GM11168 (cell line): ENCODE measurements at regions not wholly inside any gene's neighbourhood (a gene's known extent, or its start where the extent isn't known, plus 50 kb on each side); places are given as distances from the start of the nearest gene placed in this dataset.

Experiments
- in situ Hi-C: fragments of 300-500 bp; cut with MboI; formaldehyde crosslinking; loops from one replicate; pipeline ENCODE4 v1.12.0; 2022; ENCODE audit warnings: low sequenced_read_pairs; ENCODE audit not compliant: unreplicated experiment

DNA sequence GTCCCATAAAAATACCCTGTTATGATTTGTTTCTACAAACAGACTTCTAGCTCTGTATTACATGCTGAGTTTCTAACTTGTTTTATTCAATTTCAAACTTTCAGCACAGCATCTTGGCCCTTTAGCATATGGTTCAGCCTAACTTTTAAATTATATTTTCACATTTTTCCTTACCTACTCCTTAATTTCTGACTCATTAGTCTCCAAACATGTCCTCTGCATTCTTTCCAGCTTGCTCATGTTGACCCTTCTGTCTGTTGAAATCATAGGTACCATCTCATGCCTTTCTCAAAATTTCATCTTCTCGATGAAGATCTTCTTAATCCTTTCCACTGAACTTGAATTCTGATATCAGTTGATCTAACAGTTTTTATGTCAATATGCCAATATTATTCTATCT lies 200.9 kb upstream of the RIOK2 start:
- in situ Hi-C loops, result no loop called here

GRCh38 chr5:97388794-97389193 lies 205.7 kb upstream of the RIOK2 start:
- in situ Hi-C loops, result no loop called here

DNA sequence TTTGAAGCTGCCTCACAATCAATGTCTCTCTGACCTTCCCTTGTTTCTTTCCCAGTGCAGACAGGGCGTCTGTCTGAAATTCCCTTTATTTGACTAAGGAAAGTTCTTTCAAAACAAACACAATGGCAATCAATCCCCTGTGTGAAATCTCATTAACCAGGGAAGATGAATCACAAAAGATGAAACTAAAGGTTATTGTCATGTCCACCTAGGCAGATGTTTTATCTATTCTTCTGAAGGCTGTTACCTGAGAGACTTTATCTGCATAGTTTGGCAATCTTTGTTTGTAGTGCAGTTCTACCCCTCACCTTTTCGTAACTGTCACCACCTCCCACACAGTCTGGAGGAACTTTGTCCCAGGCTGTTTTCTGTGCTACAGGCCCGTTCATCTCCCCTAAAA lies 217.5 kb upstream of the RIOK2 start:
- in situ Hi-C loops, result no loop called here

DNA sequence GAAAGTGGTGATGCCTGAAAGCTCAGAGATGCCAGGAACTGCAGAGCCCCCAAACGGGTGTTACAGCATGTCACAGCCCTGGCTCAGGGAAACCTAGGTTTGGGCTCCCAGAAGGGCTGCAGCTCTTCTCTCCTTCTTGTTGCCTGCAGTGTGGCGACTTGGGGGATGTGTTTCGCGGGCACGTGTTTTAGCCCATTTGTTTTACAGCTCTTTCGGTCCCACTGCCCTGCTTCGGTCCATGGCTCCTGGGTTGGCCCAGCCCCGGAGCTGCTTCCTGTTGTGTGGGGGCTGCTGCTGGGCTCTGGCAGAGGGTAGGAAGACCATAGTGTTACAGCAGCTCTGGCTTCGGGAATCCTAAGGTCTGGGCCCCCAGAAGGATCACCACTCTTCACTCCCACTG lies 222.9 kb upstream of the RIOK2 start:
- in situ Hi-C loops, result no loop called here

DNA sequence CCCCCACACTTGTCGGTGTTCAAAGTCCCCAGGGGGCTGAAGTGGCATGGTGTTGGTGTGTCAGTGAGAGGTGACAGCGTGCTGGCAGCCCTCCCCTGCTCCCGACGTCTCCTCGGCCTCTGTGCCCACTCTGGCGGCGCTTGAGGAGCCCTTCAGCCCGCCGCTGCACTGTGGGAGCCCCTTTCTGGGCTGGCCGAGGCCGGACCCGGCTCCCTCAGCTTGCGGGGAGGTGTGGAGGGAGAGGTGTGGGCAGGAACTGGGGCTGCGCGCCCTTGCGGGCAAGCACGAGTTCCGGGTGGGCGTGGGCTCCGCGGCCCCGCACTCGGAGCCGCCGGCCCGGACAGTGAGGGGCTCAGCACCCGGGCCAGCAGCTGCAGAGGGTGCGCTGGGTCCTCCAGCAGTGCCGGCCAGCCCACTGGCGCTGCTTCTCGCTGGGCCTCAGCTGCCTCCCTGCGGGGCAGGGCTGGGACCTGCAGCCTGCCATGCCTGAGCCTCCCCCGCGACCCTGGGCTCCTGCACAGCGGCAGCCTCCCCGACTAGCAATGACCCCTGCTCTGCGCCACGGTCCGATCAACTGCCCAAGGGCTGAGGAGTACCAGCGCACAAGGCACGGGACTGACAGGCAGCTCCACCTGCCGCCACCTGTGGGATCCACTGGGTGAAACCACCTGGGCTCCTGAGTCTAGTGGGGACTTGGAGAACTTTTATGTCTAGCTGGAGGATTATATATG lies 224.1 kb upstream of the RIOK2 start:
- in situ Hi-C loops, result no loop called here

GRCh38 chr5:97408331-97408730 lies 225.3 kb upstream of the RIOK2 start:
- in situ Hi-C loops, result no loop called here

- in situ Hi-C loops, result no loop called here
Measured at GRCh38 chr5:97412959-97413358, 229.9 kb upstream of the RIOK2 start.

GRCh38 chr5:97417986-97418385 lies 234.9 kb upstream of the RIOK2 start:
- in situ Hi-C loops, result no loop called here

- in situ Hi-C loops, result no loop called here
Measured at GRCh38 chr5:97418462-97418861, 235.4 kb upstream of the RIOK2 start.

- in situ Hi-C loops, result no loop called here
Measured at GRCh38 chr5:97420646-97421045, 237.6 kb upstream of the RIOK2 start.

DNA sequence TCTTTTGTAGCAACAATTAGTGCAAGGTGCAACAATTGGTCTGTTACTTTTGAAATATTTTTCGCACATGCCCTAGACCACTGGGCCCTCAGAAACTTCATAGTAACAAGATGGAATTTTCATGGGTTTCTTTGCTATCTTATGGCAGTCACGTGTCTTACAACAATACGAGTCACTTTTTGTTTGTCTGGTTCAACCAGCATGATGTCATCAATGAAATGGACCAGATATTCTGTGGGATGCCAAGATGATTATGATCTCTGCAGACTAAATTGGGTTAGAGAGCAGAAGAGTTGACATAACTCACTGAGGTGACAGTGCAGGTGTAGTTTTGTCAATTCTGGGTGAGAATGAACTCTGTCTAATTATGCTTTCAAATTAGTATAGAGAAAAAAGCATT lies 239.6 kb upstream of the RIOK2 start:
- in situ Hi-C loops, result no loop called here

- in situ Hi-C loops, result no loop called here
Measured at GRCh38 chr5:97425511-97425910, 242.5 kb upstream of the RIOK2 start.

- in situ Hi-C loops, result no loop called here
Measured at GRCh38 chr5:97427235-97427634, 244.2 kb upstream of the RIOK2 start.

- in situ Hi-C loops, result no loop called here
Measured at GRCh38 chr5:97434021-97434420, 251.0 kb upstream of the RIOK2 start.

DNA sequence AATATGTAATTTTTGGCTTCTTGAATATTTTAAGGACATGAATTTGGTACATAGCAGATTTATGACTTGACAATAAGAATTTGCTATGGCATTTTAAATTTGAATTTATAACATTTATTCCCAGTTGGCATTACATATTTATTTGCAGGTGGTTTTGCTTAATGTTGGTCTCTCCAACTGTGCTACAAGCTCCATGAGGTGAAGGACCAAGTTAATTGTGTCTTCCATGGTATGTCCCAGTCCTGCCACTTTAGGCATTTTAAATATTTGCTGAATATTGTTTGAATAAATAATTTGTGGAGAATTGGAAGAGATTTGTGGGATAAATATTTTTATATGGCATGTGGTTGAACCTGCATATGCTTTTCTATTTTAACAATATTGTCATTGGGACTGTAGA lies 253.4 kb upstream of the RIOK2 start:
- in situ Hi-C loops, result no loop called here

DNA sequence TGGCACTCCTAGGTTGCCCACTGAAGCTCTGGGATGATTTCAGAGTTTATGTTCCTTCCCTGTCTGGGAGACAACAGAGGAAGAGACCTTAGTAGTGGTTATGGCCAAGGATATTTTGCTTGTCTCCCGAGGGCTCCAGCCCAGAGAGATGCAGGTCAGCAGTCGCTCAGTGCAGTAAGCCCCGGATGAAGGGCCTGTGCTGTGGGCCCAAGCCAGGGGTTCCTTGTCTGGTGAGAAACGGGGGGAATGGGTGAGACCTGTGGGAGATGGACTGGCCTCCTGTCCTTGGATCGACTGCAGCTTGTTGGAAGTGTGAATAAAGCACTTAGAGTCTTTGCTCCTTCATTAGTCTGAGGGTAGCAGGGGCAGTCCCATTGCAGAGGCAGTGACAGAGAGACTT lies 260.7 kb upstream of the RIOK2 start:
- in situ Hi-C loops, result no loop called here

DNA sequence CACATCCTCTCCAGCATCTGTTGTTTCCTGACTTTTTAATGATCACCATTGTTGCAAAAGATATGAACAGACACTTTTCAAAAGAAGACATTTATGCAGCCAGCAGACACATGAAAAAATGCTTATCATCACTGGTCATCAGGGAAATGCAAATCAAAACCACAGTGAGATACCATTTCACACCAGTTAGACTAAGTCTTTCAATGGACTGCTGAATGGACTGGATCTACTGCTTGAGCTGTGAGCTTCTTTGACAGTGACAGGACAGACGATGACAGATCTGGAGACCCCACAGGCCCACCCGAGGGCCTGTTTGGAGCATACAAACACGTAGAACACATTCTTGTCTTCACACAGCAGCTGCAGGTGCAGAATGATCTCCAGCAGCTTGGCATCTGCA lies 266.1 kb upstream of the RIOK2 start:
- in situ Hi-C loops, result no loop called here

GRCh38 chr5:97452646-97453045 lies 269.6 kb upstream of the RIOK2 start:
- in situ Hi-C loops, result no loop called here

DNA sequence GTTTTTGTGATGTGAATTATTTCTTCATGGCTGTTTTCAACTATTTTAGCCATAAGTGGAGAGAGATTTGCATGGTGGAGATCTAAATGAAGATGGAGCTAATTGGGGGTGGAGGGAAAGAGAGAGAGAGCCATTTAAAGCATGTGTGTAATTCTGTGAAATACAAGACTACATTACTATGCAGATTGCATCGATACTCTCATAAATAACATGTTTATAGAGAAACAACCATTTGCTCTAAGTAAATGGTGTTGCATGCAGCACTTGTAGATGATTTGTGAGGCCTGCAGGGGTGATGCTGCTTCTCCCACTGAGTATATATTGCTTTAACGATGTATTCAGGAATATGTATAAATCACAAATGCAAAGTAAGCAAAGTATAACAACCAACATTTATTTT lies 270.2 kb upstream of the RIOK2 start:
- in situ Hi-C loops, result no loop called here

DNA sequence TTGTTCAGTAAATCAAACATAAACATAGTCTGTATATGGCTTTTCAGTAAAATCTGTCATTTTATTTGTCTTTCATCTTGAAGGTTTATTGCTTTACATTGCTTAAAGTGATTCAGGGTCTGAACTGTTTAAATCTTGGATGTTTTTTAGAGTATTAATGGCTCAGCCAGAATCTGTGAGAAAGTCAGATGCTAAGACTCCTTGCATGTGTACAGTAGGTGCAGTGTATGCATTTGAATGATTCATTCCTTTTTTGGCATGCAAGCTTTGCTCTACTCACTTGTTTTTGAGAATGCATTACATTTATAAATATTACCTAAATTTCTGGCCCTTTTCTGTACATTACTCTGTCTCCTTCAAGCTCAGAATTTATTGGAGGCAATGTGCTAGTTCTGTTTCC lies 271.0 kb upstream of the RIOK2 start:
- in situ Hi-C loops, result no loop called here

GRCh38 chr5:97455996-97456395 lies 272.9 kb upstream of the RIOK2 start:
- in situ Hi-C loops, result no loop called here

- in situ Hi-C loops, result no loop called here
Measured at GRCh38 chr5:97458851-97459250, 275.8 kb upstream of the RIOK2 start.

GRCh38 chr5:97471951-97472350 lies 288.9 kb upstream of the RIOK2 start:
- in situ Hi-C loops, result no loop called here
